GM18508 (cell line): ENCODE measurements at regions not wholly inside any gene's neighbourhood (a gene's known extent, or its start where the extent isn't known, plus 50 kb on each side); places are given as distances from the start of the nearest gene placed in this dataset.
"Not testable (repeated sequence)": the region's sequence is repeated elsewhere in the genome, so short reads cannot be mapped to it uniquely, and the experiment has no call there.

Source experiments
- ATAC-seq: cut with Tn5 transposase; IDR thresholded peaks from one replicate; pipeline ENCODE4 v1.9.1; 2021; ENCODE audit warnings: moderate number of reproducible peaks; ENCODE audit not compliant: insufficient read depth, unreplicated experiment

DNA sequence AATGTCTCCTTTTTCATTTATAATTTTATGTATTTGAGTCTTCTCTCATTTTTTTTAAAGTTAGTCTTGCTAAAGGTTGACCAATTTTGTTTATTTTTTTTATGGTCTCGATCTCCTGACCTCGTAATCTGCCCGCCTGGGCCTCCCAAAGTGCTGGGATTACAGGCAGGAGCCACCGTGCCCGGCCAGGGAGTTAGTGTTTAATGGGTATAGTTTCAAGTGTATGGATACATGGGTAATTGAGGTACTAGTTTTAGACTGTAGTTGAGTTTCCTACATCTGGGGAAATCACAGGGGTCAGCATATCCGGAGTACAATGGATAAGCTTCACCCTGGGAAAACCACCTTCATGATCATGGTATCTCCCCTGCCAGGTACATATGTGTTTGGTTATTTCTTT, 267.3 kb upstream of the KCND2 start:
- ATAC-seq: no peak

DNA sequence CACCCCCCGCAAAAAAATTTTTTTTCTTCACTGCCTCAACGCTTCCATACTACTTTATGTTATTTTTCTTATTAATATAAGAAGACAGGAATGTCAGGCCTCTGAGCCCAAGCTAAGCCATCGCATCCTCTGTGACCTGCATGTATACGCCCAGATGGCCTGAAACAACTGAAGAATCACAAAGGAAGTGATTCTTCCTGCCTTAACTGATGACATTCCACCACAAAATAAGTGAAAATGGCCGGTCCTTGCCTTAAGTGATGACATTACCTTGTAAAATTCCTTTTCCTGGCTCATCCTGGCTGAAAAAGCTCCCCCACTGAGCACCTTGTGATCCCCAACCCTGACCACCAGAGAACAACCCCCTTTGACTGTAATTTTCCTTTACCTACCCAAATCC, 258.7 kb upstream of the KCND2 start:
- not testable (repeated sequence) for ATAC-seq

DNA sequence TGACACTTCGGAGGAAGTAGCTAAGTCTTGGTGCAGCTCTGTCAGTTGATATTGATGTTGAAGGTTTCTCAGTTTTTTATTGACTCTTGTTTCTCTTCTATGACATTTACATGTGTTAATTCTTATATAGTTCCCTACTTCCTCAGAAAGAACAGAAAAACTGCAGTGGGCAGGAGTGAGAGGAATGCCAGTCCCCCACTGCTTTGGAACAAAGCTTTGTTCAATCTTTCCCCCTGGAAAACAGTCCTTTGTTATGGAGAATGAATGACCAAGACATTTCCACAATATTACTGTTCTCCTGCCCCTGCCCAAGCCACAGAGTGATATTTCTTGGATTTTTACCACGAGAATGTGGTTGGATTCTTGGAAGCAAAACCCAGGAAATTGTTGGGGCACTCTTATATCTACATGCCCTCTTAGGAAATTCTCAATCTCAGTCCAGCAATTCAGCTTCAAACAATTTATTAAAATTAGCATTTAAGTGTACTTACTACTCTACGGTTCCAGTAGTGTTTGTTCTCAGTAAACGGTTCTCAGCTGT, 258.0 kb upstream of the KCND2 start:
- ATAC-seq: no peak

DNA sequence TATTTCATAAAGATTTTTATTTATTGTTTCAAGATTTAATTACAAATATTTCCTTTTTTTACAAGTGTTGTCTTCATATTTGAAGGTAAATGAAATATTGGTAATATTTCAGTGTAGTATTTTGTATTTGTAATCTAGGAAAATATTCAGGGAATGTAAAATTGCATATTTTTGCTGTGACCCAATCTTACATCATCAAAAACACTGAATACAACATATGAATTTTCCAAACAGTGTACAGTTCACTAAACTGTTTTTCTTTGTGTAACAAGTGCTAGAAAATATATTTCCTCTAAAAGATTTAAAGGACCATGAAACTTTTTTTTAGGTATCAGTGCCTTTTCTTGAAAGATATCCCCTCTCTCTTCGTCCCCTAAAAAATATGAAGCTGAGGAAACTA, 251.9 kb upstream of the KCND2 start:
- ATAC-seq: no peak

DNA sequence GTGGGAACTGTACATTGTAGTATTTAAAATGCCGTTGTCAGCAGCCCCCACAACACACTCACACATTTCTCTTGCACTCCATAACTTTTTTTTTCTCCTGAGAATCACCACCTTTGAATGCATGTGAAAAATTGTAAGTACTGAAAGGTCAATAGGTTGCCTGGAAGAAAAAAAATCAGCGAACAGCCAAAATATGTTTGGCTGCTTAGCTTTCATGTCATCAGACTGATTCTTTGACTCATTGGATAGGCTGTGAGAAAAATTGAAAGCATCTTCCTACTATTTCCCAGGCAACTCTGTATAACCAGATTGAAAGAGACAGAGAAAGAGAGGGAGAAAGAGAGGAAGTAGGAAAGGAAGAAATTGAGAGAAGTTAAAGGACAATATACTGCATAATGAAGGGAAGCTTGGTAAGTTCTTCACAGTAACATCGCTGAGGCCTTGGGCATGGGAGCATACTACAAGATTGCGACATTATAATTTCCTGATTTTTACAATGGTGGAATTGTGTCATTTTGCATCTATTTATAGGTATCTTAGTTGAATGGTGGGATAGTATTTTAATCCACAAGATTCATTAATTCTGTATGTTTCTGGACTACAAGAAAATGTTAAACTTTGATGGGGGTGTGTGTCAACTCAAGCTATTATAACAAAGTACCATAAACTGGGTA, 249.3 kb upstream of the KCND2 start:
- ATAC-seq: no peak

DNA sequence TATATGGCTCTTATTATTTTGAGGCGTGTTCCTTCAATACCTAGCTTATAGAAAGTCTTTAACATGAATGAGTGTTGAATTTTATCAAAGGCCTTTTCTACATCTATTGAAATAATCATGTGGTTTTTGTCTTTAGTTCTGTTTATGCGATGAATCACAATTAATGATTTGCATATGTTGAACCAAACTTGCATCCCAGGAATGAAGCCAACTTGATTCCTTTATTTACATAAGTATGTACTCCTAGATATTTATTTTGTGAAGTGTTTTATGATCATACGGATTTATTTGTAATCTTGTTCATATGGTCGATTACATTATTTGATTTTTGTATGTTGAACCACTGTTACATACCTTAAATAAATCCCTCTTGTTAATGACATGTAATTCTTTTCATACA, 244.3 kb upstream of the KCND2 start:
- no peak for ATAC-seq

DNA sequence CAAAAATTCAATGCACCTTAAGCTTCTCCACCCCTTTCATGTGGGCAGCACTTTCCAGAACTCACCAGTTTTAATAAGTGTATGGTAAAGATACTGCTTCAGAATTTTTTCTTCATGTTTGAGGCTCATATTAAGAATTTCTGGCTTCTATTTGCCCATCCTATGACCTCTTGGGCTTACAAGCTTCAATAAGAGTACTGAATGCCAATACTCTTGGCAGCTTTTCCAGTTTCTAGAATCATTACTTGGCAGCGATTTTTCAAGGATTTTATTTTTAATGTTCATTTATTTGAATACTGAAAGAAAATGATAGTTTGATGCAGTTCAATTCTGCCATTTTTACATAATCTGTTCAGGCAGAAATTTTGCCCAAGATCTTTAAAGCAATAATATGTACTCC, 242.1 kb upstream of the KCND2 start:
- ATAC-seq: no peak

DNA sequence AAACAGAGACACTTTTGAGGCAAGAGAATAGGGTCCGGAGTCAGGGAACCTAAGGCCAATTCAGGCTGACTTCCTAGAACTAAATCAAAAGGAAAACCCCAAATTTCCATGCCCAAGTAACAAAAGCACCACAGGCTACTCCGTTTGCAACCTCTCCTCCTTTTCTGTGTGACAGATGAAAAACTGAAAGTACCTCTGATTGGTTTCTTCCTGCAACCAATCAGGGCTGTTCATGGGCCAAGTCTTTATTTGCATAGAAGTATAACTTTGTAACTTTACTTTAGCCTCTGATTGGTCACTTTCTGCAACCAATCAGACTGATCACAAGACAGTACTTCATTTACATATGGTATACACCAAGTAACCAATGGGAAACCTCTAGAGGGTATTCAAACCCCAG, 239.9 kb upstream of the KCND2 start:
- no peak for ATAC-seq

DNA sequence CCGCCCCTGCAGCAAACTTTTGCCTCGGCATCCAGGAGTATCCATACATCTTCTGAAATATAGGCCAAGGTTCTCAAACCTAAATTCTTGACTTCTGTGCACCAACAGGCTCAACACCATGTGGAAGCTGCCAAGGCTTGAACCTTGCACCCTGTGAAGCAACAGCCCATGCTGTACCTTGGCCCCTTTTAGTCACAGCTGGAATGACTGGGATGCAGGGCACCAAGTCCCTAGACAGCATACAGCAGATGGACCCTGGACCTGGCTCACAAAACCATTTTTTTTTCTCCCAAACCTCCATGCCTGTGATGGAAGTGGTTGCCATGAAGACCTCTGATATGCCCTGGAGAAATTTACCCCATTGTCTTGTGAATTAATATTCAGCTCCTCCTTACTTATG, 233.8 kb upstream of the KCND2 start:
- ATAC-seq: no peak

DNA sequence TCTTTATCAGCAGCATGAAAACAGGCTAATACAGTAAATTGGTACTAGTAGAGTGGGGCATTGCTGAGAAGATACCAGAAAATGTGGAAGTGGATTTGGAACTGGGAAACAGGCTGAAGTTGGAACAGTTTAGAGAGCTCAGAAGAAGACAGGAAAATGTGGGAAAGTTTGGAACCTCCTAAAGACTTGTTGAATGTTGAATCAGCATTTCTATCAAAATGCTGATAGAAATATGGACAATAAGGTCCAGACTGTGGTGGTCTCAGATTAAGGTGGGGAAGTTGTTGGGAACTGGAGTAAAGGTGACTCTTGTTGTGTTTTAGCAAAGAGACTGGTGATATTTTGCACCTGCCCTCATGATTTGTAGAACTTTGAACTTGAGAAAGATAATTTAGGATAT, 231.2 kb upstream of the KCND2 start:
- ATAC-seq: no peak

DNA sequence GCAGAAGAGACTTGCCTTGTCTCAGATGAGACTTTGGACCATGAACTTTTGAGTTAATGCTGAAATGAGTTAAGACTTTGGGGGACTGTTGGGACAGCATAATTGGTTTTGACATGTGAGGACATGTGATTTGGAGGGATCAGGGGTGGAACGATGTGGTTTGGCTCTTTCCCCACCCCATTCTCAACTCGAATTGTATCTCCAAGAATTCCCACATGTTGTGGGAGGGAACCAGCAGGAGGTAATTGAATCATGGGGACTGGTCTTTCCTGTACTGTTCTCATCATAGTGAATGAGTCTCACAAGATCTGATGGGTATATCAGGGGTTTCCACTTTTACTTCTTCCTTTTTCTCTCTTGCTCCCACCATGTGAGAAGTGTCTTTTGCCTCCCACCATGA, 229.7 kb upstream of the KCND2 start:
- no peak for ATAC-seq

DNA sequence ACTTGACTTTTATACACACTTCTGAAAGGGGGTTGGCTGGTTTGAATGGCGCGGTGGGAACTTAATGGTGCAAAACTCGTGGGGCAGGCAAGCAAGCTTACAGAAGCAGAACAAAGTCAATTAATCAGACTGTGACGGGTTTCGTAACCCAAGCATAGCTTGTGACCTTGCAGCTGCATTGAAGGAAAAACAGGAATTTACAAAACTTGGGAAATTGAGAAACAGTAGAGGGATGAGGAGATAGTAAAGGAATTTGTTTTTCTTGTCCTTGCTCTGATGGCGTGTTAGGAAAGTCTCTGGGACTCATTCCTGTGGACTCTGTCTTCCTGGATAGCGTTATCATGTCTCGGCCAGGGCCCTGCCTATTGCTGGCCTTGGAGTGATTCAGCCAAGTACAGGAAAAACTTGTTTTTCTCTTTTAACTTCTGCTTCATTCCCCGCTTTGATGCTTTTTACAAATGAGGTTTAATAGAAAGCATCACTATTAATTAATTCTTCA, 220.0 kb upstream of the KCND2 start:
- no peak for ATAC-seq

DNA sequence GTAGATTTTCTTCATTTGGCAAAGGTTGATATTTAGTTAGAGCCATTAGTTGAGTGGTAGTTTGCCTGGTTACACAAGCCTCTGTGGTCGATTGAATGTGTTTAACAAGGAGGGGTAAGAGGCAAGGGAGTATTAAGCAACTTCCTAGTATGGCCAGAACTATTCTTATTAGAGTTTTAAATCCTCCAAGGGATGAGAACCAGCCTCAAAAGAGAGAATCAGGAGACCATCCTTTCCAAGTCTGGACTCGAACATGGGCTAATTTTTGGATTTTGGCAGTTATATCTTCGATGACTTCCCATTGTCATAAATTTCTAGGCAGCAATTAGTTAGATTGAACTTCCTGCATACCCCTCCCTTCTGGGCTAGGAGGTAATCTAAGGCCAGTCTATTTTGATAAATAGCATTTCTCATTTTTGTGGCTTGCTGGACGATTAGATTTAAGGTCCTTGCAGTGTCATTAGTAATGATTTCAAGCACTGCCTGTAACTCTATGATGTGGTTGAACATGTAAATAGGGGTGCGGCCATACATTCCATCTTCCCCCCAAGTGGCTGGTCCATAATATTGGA, 219.5 kb upstream of the KCND2 start:
- no peak for ATAC-seq

DNA sequence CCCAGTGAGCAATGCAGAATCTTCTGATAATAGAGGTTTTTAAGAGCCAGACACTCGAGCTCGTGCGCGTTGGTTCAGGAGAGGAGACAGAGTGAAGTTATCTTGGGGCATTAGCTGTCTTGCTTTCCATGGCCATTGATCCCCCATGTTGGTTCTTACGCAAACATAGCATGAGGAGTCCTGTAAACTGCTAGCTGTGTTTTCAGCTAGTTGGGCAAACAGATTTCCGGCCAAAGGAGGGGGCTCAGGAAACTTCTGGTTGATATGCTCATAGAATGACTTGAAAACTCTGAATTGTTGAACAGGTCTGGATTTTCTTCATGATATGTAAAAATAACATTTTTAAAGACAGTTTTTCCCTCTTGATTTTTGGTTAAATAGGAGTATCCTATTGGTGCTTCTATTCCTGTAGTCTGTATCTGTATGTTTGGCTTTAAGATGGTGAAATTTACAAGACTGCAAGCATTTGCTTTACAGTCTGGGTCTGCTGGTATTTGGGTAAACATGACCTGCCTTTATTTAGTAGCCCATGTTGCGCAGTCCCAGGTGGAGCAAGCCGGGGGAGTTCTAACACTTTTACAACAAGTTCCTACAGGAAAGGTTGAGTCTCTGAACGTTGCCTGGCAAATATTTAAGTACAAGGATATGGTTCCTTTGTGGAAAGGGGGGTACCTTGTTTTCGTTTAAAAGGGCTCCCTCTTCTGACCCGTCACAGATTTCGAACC, 218.4 kb upstream of the KCND2 start:
- no peak for ATAC-seq

DNA sequence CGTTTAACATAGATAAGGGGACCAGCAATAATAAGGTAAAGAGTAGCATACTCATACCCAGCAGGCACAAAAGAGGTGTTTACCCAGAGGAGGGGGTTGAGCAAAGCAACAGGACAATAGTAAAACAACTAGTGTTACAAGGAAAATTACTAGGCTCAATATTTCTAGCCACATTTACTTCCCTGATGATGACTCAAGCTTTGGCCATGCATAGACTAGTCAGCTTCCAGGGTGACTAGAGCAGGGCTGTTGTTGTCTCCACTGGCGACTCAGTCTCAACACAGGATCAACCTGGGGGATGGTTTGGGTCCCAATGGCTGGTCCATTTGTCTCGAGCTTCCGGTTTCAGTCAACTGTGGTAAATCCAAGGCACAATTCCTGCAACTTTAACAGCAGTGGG, 217.7 kb upstream of the KCND2 start:
- ATAC-seq: no peak

DNA sequence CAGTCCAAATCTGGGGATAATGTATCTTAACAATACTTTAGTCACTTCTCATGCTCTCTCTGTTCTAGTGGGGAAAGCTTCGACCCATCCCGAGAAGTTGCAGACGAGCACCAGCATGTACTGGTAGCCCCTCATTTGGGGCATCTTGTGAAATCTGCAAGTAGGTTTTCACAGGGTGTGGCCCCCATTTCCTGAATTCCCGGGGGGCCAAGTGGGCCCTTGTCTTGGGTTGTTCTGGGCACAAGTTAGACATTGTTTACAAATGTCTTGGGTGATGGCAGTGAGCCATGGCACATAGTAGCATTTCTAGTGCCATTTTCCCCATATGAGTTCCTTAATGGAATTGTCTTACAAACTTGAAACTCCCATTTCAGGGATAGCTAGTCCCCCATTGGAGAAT, 216.7 kb upstream of the KCND2 start:
- no peak for ATAC-seq

DNA sequence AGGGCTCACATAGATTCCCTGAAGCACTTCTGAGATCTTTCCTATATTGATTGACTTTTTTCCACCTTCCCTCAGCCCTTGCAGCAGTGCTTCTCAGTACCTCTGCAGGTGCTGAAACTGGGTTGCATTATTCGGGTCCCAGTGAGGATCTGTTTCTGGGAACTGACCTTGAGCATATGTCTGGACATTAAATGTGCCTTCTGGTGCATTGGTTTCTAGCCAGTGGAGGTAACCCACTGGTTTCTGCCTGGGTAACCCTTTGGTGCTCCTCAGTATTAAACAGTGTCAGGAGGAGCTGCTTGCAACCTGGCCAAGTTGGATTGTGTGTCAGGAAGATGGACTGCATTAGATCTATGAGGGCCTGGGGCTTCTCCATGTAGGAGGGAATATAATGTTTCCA, 213.3 kb upstream of the KCND2 start:
- no peak for ATAC-seq

DNA sequence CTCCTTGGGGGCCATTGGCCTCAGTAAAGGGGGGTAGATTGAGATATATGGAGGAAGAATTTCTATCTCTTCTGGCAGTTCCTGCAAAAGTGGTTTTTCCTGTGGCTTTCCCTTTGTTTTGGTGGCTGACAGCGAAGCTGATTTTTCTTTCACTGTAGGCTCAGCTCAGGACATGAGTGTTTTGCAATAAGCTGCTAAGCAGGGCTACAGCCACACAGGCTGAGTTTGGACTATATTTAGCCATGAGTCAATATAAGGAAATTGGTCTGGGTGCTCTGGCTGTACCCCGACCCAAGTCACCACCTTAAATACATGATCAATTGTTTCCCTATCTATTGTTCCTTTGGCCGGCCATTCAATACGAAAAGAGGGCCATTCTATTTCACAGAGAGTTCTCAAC, 212.7 kb upstream of the KCND2 start:
- no peak for ATAC-seq

DNA sequence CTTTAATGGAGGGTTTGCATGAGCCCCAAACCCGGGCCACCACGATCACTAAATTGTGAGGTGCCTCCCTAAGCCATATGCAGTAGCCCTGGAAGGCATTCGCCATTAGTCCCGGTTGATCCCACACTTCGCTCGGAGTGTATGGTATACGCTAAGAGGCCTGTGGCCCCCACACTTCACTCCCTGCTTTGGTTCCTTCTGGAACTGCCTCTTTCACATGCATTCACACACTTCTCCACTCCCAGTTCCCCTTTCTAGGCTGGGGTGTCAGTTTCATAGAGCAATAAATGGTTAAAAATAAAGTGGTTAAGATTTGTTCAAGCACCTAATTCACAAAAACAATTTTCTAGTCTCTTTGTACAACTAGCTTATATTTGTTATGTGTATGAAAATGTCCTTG, 212.1 kb upstream of the KCND2 start:
- no peak for ATAC-seq

DNA sequence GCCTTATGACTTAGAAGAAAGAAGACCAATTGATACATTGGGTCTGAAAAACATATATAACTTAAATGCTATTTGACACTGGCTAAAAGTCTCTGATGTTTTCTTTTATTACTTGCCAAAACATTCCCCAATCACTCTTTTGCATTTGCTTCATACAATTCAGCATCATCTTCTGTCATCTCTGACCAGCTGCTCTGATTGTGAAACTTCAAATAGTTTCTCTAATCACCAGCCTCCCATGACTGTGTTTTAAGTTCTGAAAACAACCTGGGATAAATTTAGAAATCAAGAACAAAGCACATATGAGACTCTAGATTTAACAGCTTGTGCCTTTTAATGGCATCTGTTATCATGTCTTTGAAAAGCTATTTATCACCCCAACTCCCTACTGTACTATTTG, 208.4 kb upstream of the KCND2 start:
- peak; percentile 52 for ATAC-seq

DNA sequence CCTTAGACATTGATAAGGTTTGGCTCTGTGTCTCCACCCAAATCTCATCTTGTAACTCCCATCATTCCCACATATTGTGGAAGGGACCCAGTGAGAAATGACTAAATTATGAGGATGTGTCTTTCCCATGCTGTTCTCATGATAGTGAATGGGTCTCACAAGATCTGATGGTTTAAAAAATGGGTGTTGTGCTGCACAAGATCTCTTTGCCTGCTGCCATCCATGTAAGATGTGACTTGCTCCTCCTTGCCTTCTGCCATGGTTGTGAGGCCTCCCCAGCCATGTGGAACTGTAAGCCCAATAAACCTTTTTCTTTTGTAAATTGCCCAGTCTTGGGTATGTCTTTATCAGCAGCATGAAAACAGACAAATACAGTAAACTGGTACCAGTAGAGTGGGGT, 206.1 kb upstream of the KCND2 start:
- ATAC-seq: not testable (repeated sequence)
